NCI-H748 treated with DMSO at 0.1 percent for 48 hours (cell line): ENCODE measurements at regions not wholly inside any gene's neighbourhood (a gene's known extent, or its start where the extent isn't known, plus 50 kb on each side); places are given as distances from the start of the nearest gene placed in this dataset.

ENCODE experiments used
- DNase-seq: peaks from one replicate; lab custom pipeline; 2025; lab: John Stamatoyannopoulos, UW

DNA sequence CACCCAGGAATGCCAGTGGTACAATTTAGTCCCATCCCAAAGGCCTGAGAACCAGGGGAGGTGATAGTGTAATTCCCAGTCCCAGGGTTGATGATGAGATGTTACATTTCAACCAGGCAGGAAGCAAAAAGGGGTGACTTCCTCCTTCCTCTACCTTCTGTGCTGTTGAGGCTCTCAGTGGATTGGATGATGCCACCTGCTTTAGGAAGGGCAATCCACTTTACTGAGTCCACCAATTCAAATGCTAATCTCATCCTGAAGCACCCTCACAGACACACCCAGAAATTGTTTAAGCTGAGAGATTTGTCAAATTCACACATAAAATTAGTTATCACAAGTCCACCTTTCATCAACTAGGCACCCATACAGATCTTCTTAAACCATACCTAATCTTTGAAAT lies 418.5 kb upstream of the GOLIM4 start:
- DNase-seq = no peak

DNA sequence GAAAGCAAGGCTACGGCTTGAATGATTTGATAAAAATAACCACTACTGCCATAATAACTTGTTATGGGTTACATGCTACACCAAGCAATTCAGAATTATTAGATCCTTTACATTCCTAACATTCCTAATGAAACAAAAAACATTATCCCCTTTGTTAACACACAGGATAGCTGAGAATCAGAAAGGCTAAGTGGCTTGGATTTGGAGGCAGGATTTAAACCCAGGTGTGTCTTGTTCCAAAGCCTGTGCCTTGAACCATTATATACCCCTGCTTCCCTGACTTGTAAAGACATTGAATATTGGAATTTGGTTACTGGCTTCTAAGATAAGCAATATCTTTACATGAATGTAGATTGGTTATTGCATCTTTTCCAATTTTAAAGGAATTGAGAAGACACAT lies 417.1 kb upstream of the GOLIM4 start:
- DNase-seq = no peak

DNA sequence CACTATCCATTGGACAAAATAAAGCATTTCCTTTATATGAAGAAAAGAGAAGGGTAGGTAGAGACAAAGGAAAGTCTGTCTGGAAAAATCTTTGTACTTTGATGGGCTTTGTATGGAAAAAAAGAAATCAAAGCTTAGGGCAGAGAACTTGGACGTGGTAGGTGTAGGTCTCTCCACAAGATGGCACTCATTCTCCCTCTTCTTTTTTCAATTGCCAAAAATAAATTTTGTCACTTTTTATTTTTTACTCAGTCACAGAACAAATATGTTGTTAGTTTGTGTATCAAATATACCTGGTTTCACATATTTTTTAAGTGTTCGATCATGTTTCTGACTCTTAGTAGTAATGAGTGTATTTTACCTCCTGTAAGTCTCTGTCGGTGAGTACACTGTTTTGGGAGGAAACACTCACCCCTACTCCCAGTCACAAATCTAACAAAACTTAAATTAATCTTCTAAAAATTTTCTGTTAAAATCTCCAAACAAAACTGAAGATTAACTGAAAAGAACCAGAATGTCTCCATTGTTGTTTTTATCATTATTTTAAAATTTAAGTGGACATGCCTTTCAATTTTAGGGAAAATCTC lies 415.8 kb upstream of the GOLIM4 start:
- DNase-seq = no peak

DNA sequence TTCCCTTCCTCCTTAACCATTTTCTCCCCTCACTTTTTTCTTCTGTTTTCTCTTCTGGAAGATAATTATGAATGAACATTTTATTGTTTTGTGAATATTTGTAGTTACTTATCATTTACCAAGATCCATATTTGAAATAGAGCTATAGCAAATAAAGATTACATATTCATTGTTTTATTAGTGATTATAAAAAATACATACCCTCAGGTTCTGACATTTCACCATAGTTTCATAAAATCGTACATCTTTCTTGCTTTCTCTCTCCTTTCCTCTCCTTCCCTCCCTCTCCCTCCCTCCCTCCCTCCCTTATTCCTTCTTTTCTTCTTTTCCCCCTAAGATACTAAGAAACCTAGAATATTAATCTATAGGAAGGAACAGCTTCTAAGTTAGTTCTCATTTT lies 410.9 kb upstream of the GOLIM4 start:
- DNase-seq = no peak

DNA sequence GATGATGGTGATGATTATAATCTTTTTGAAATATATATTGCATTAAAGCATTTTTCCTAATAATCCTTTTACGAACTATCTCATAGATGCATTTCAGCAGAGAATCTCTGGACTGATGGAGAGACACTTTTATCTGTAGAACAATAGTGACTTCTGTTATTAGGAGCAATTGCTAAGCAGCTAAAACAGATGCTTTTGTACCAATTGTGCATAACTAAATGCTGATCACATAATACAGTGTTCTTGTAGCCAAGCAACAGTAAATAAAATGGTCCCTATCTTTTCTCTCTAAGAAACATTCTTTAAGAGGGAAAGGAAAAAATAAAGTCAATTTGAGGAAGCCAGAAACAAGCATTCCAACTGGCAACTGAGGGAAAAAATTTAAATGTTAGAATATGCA lies 405.8 kb upstream of the GOLIM4 start:
- DNase-seq = no peak

DNA sequence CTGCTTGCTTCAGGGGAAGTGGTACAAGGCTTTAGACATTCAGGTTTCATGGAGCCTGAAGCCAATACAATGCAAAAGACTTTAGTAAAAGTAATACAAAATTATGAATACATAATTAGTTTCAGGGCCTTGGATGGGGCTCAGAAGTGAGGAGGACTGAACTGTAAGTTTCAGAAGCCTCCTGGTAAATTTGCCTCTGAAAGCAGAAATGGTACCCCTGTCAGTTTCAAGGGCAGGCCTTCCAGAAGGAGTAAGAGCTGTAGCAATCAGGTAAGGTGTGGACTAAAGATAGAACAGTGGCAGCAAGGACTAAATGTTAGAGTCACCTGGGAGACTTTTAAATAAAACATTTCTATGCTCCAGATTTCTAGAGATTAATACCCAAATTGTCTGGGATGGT lies 402.5 kb upstream of the GOLIM4 start:
- no peak for DNase-seq

GRCh38 chr3:168497741-168498140 lies 402.0 kb upstream of the GOLIM4 start:
- no peak for DNase-seq

DNA sequence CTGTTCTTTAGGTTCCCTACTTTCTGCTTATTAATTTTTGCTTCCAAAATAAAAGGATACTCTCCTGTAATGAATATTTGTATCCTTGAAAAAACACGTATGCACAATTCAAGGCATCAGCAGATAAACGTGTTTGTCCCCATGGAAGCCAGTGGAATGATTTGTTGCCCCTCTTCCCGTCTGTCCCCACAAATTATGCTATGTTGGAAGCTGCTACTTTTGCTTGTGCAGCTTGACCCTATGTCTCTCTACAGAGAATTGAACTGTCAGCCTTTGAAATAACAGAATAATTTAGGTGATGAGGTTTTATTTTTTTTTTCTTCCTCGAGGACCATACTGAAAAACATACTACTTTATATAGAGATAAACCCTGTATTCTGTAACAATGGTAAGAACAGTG lies 401.5 kb upstream of the GOLIM4 start:
- DNase-seq = no peak

DNA sequence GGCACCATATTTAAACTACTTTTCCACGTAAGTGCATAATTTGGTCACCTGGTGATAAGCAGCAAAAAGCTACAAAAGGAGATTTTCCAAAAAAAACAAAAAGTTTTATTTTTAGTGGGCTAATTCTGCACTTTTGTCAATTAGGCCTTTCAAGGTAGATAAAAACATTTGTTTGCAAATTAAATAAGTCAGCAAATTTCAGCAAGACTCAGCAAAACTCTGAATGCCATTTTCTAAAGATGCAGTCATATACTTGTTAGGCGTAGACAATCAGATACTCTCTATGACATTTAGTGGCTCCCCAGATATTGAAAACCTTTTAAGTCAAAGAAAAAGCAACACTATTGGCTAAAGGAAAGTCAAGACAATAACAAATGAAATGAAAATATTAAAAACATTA lies 400.2 kb upstream of the GOLIM4 start:
- no peak for DNase-seq

- no peak for DNase-seq
These were observed 399.5 kb upstream of the GOLIM4 start for GRCh38 chr3:168495270-168495669.

- DNase-seq = no peak
These were observed 397.9 kb upstream of the GOLIM4 start for GRCh38 chr3:168493412-168494205.

DNA sequence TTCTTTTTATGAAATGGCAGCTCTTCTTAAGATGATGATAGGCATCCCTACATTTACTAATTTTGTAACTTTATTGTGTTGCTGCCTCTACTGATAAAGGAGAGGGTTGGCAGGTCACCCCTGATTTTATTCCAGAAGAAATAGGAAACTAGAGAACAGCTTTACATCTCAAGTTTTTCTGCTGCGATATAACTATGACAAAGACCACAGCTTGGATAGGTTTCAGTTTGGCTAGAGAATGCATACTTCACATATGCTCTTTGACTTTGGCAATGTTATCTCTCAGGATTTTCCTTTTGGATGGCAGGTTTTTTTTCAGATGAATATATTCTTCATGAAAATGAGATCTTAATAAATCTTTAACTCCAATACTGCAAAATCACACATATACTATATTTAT lies 395.3 kb upstream of the GOLIM4 start:
- no peak for DNase-seq

DNA sequence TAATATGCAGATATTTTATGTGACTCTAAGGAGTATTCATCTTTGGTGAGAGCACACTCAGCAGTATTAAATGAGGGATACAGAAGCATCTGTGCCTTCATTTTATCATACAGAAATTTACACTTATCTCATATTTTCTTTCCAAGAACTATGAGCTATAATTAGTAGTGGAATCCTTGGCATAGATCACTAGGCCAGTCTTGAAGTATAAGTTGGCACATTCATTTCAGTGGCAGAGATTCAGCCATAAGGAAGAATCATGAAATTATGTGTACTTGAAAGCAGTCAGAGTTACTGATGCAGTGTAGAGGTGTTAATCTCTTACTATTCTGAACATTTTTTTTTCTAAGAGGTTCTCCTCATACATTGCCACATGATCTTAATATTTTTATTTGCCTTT lies 393.6 kb upstream of the GOLIM4 start:
- DNase-seq = no peak

DNA sequence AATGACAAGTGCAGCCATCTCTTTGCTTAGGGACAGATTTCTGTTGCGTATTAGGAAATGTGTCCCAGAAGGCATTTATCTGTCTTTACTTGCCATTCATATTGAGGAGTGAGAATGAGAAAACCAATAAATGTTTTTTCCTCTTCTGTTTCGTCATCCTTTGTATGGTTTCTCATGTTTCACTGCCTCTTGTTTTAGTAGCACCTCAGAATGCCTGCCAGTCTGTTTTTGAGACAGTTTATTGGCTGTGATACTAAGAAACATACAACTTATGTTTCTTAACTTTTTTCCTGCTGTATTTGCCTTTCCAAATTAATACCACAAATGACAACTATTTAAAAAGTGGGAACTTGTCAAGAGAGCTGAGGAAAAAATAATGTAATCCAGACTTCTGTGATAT lies 390.2 kb upstream of the GOLIM4 start:
- no peak for DNase-seq

DNA sequence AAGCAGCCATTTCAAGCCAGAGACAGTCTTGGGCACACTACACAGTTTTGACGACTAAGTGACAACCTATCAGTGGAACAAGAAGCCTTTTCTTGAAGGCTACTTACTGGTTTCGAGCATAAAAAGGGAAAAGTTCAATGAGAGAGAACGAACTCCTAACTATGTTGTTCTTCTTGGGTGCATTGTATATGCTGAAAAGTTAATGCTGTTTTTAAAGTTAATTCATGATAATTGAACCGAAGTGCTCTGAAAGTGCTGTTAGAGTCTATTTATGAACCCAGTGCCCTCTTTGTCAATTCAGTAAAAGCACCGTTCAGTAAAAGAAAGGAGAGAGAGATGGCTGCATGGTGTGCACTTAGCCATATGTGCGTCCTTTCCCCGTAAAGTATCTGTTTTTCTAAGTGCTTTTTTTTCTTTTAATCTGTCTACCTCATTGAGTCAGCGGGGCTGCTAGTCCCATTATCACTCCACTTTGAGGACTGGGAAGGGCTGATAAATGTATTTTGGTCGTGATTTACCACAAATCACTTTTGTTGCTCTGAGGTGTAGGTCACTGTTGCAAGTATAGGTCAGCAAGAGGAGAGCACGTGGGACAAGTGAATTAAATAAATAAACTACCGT lies 380.7 kb upstream of the GOLIM4 start:
- no peak for DNase-seq

- no peak for DNase-seq
These were observed 380.0 kb upstream of the GOLIM4 start for GRCh38 chr3:168475704-168476103.

- DNase-seq = no peak
These were observed 377.7 kb upstream of the GOLIM4 start for GRCh38 chr3:168473334-168473890.

DNA sequence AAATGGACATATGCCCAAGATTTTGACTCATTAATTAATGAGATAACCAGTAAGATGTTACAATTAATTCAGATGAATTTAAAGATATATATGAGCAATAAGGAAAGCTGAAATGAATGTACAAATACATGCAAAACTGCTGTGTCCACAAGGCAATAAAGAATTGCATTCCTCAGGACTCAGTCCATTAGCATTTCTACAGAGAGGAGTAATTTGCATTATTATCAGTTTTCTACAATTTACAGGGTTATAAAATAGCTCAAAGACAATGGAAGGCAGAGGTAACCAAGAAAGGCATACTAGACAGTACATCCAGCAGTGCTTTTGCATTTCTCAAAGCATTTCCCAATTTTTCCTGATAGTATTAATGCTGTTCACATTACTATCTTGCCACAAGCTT lies 377.1 kb upstream of the GOLIM4 start:
- no peak for DNase-seq

GRCh38 chr3:168470380-168470779 lies 374.7 kb upstream of the GOLIM4 start:
- DNase-seq = no peak

GRCh38 chr3:168469436-168469835 lies 373.7 kb upstream of the GOLIM4 start:
- no peak for DNase-seq

- no peak for DNase-seq
These were observed 371.5 kb upstream of the GOLIM4 start for GRCh38 chr3:168467115-168467714.

DNA sequence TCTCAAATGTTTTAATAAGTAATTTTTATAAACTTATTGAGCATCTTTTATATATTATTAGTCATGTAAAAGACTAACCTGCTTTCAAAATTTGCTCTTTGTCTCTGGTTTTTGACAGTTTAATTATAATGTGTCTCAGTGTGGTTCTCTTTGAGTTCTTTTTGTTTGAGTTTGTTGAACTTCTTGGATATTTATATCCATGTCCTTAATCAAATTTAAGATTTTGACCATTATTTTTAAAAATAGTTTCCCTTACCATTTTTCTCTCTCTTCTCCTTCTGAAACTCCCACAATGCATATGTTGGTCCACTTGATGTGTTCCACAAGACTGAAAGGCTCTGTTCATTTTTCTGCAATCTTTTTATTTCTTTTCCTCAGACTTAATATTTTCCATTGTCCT lies 366.1 kb upstream of the GOLIM4 start:
- no peak for DNase-seq
